T47D (cell line): ENCODE measurements at regions not wholly inside any gene's neighbourhood (a gene's known extent, or its start where the extent isn't known, plus 50 kb on each side); places are given as distances from the start of the nearest gene placed in this dataset.
"Not testable (repeated sequence)": the region's sequence is repeated elsewhere in the genome, so short reads cannot be mapped to it uniquely, and the experiment has no call there.

ENCODE experiments used
- DNase-seq, 2 experiments: peaks; one replicate each; pipeline versions ENCODE4 v3.0.0 to v3.0.0-alpha.2; 2011 to 2012; ENCODE audit warnings: low read depth in 1 of 2, low spot score in 1 of 2
- JUND ChIP-seq: IDR thresholded peaks from 2 replicates; pipeline ENCODE4 v1.6.1; 2012; ENCODE audit warnings: low read depth
- in situ Hi-C: cut with HindIII; loops from 2 replicates; pipeline ENCODE4 v1.10.0; 2016; ENCODE audit warnings: low sequenced_read_pairs, low pct_unique_long_range_greater_than_20kb

- no peak for TF ChIP-seq JUND
- in situ Hi-C loops: no loop called here
These were observed 70.4 kb upstream of the PPM1H start for GRCh38 chr12:63005382-63005781.

GRCh38 chr12:63003223-63003819 lies 68.4 kb upstream of the PPM1H start:
- no peak for DNase-seq
- TF ChIP-seq JUND: no peak
- in situ Hi-C loops: no loop called here

More at GRCh38 chr12:63005382-63005781, 70.4 kb upstream of the PPM1H start:
- no peak for DNase-seq

GRCh38 chr12:63002059-63002458 lies 67.1 kb upstream of the PPM1H start:
- in situ Hi-C loops, DNase-seq: not testable (repeated sequence)

GRCh38 chr12:62998454-62998853 lies 63.5 kb upstream of the PPM1H start:
- TF ChIP-seq JUND: no peak
- in situ Hi-C loops: no loop called here
- no peak for DNase-seq

GRCh38 chr12:62995097-62995496 lies 60.1 kb upstream of the PPM1H start:
- TF ChIP-seq JUND: no peak
- in situ Hi-C loops: no loop called here
- DNase-seq: no peak

GRCh38 chr12:62986844-62987243 lies 51.9 kb upstream of the PPM1H start:
- in situ Hi-C loops: no loop called here
- DNase-seq: no peak
- TF ChIP-seq JUND: no peak
